ENCODE measurements at regions not wholly inside any gene's neighbourhood (a gene's known extent, or its start where the extent isn't known, plus 50 kb on each side); places are given as distances from the start of the nearest gene placed in this dataset.

DNA sequence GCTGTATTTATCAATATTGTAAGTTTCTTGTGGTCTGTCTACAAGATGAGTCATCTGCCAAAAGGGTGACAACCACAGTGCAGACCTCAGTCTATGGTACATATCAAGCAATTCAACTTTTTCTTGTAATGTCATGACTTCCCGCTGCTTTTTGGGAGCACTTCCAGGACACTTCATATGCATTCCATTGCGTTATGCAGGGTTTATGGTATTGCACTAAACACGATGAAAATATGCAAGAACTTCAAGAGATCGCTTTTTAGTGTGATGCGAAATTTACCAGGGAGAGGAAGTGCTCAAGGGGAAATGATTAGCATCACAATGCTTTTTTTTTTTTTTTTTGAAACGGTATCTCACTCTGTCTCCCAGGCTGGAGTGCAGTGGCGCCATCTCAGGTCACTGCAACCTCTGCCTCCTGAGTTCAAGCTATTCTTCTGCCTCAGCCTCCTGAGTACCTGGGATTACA, 166.5 kb downstream of the TFAP2A start:
- H3K9ac ChIP-seq (ENCODE audit: low read length in 2 of 2): no peak overlapping the region
- H3K27ac ChIP-seq (ENCODE audit: low read length): no peak overlapping the region
- no peaks in the 10 kb centered on the region for H3K27me3 ChIP-seq (ENCODE audit: control insufficient read depth in 1 of 2, insufficient read depth in 2 of 2, low read length in 2 of 2)
- no peaks in the 10 kb centered on the region for H3K36me3 ChIP-seq (ENCODE audit: control insufficient read depth in 2 of 2, insufficient read depth in 2 of 2, low read length in 2 of 2)
- H3K4me1 ChIP-seq (ENCODE audit: control insufficient read depth, insufficient read depth, low read length): no peaks in the 10 kb centered on the region
- H3K4me3 ChIP-seq (ENCODE audit: low read length in 2 of 2): no peak overlapping the region
- no peaks in the 10 kb centered on the region for H3K9me3 ChIP-seq (ENCODE audit: control insufficient read depth in 2 of 2, low read length in 2 of 2)

DNA sequence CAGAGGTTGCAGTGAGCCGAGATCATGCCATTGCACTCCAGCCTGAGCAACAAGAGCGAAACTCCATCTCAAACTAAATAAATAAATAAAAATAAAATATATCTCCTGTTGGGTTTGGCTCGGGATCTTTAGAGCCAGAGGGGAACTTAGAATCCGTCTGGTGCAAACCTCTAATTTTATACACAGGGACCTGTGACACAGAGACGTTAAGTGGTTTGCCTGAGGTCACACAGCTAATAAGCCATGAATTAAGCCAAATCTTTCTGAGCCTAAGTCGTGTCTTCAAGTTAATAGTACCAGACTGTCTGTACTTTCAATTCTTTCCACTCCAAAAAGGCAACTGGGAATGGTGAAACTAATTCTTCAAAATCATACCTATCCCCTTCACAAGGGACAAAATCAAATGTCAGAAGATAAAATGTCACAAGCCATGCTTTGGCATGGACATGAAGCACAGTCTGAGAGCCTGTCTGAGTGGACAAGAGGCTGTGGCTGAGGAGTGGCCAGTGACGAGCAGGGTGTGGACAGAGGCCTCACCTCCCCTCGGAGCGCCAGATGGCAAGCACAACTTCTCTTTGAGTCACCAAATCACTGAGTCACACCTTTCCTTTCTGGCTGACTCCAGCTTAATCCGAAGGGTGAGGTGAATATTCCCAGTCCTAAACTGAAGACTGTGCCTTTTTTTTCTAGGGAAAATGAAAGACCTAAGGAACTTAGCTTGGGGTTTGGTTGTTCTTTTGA, 177.4 kb downstream of the TFAP2A start:
- Histone ChIP-seq H3K9ac (ENCODE audit: low read length in 2 of 2) (no peak overlapping the region), H3K4me1 (ENCODE audit: control insufficient read depth, insufficient read depth, low read length) (no peaks in the 10 kb centered on the region), H3K27me3 (ENCODE audit: control insufficient read depth in 1 of 2, insufficient read depth in 2 of 2, low read length in 2 of 2) (no peaks in the 10 kb centered on the region), H3K36me3 (ENCODE audit: control insufficient read depth in 2 of 2, insufficient read depth in 2 of 2, low read length in 2 of 2) (no peaks in the 10 kb centered on the region), H3K27ac (ENCODE audit: low read length) (no peak overlapping the region), H3K9me3 (ENCODE audit: control insufficient read depth in 2 of 2, low read length in 2 of 2) (peaks cover 0 to 2% of the 10 kb centered on the region in 2 donors), H3K4me3 (ENCODE audit: low read length in 2 of 2) (no peak overlapping the region)

DNA sequence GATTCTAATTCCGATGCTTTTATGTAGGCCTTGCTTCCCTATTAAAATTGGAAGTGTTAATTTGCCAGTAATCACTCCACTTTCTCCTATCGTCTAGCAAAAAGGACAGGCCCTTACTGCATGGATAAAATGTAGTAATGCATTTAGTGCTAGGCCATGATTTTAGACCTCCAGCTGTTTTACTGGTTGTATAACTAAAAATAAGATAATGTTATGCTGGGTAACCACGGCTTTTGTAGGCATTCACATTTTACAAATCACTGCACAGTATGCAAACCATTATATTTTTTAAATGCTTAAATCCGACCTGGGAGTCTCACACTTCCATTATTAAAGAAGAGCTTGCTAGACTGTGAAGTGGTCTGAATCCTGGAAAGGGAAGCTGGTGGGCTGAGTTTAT, 179.5 kb downstream of the TFAP2A start:
- H3K27ac ChIP-seq (ENCODE audit: low read length): no peak overlapping the region
- H3K36me3 ChIP-seq (ENCODE audit: control insufficient read depth in 2 of 2, insufficient read depth in 2 of 2, low read length in 2 of 2): no peaks in the 10 kb centered on the region
- H3K4me1 ChIP-seq (ENCODE audit: control insufficient read depth, insufficient read depth, low read length): no peaks in the 10 kb centered on the region
- H3K27me3 ChIP-seq (ENCODE audit: control insufficient read depth in 1 of 2, insufficient read depth in 2 of 2, low read length in 2 of 2): no peaks in the 10 kb centered on the region
- H3K9me3 ChIP-seq (ENCODE audit: control insufficient read depth in 2 of 2, low read length in 2 of 2): peaks cover 0 to 2% of the 10 kb centered on the region in 2 donors
- no peak overlapping the region for H3K4me3 ChIP-seq (ENCODE audit: low read length in 2 of 2)
- no peak overlapping the region for H3K9ac ChIP-seq (ENCODE audit: low read length in 2 of 2)

DNA sequence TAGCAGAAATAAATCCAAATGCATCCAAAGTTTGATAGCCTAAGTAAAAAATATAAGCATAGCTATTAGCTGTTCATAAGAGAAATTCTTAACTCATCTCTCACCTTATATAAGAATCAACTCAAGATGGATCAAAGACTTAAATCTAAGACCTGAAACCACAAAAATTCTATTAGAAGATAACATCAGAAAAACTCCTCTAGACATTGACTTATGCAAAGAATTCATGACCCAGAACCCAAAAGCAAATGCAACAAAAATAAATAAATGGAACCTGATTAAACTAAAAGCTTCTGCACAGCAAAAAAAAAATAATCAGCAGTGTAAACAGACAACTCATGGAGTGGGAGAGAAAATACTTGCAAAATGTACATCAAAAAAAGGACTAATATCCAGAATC, 184.3 kb downstream of the TFAP2A start:
- no peaks in the 10 kb centered on the region for H3K4me1 ChIP-seq (ENCODE audit: control insufficient read depth, insufficient read depth, low read length)
- H3K27ac ChIP-seq (ENCODE audit: low read length): no peak overlapping the region
- H3K36me3 ChIP-seq (ENCODE audit: control insufficient read depth in 2 of 2, insufficient read depth in 2 of 2, low read length in 2 of 2): no peaks in the 10 kb centered on the region
- no peak overlapping the region for H3K4me3 ChIP-seq (ENCODE audit: low read length in 2 of 2)
- H3K9ac ChIP-seq (ENCODE audit: low read length in 2 of 2): no peak overlapping the region
- no peaks in the 10 kb centered on the region for H3K9me3 ChIP-seq (ENCODE audit: control insufficient read depth in 2 of 2, low read length in 2 of 2)
- no peaks in the 10 kb centered on the region for H3K27me3 ChIP-seq (ENCODE audit: control insufficient read depth in 1 of 2, insufficient read depth in 2 of 2, low read length in 2 of 2)

- peaks cover 0 to 4% of the 10 kb centered on the region in 2 donors for H3K27me3 ChIP-seq (ENCODE audit: control insufficient read depth in 1 of 2, insufficient read depth in 2 of 2, low read length in 2 of 2)
- no peaks in the 10 kb centered on the region for H3K36me3 ChIP-seq (ENCODE audit: control insufficient read depth in 2 of 2, insufficient read depth in 2 of 2, low read length in 2 of 2)
Measured at GRCh38 chr6:10223841-10224240, 191.0 kb downstream of the TFAP2A start.

GRCh38 chr6:10221178-10221577, 193.7 kb downstream of the TFAP2A start:
- no peak overlapping the region for H3K9ac ChIP-seq (ENCODE audit: low read length in 2 of 2)
- H3K27ac ChIP-seq (ENCODE audit: low read length): no peak overlapping the region
- no peaks in the 10 kb centered on the region for H3K4me1 ChIP-seq (ENCODE audit: control insufficient read depth, insufficient read depth, low read length)
- H3K27me3 ChIP-seq (ENCODE audit: control insufficient read depth in 1 of 2, insufficient read depth in 2 of 2, low read length in 2 of 2): peaks cover 0 to 4% of the 10 kb centered on the region in 2 donors
- H3K9me3 ChIP-seq (ENCODE audit: control insufficient read depth in 2 of 2, low read length in 2 of 2): no peaks in the 10 kb centered on the region
- H3K36me3 ChIP-seq (ENCODE audit: control insufficient read depth in 2 of 2, insufficient read depth in 2 of 2, low read length in 2 of 2): no peaks in the 10 kb centered on the region
- H3K4me3 ChIP-seq (ENCODE audit: low read length in 2 of 2): no peak overlapping the region

More at GRCh38 chr6:10223841-10224240, 191.0 kb downstream of the TFAP2A start:
- Histone ChIP-seq H3K9ac (ENCODE audit: low read length in 2 of 2) (no peak overlapping the region), H3K9me3 (ENCODE audit: control insufficient read depth in 2 of 2, low read length in 2 of 2) (no peaks in the 10 kb centered on the region), H3K27ac (ENCODE audit: low read length) (no peak overlapping the region), H3K4me3 (ENCODE audit: low read length in 2 of 2) (no peak overlapping the region), H3K4me1 (ENCODE audit: control insufficient read depth, insufficient read depth, low read length) (no peaks in the 10 kb centered on the region)

DNA sequence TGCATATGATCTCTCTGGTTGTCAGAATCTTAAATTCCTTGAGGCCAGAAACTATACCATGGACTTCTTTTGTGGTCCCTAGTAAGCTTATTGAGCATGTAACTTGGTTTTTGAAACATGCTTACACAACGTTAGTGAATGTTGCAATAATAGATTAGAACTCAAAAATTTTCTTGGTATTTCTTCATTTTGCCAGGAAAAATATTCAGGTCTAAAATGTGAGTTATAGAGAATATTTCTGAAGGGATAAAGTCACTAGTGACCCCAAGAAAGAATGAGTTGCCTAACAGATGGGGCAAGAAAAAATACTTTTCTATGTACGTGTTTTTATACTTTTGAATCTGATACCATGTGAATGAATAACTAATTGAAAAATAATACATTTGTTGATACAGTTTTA, 195.4 kb downstream of the TFAP2A start:
- no peaks in the 10 kb centered on the region for H3K9me3 ChIP-seq (ENCODE audit: control insufficient read depth in 2 of 2, low read length in 2 of 2)
- no peak overlapping the region for H3K27ac ChIP-seq (ENCODE audit: low read length)
- peaks cover 0 to 4% of the 10 kb centered on the region in 2 donors for H3K27me3 ChIP-seq (ENCODE audit: control insufficient read depth in 1 of 2, insufficient read depth in 2 of 2, low read length in 2 of 2)
- H3K4me3 ChIP-seq (ENCODE audit: low read length in 2 of 2): no peak overlapping the region
- no peaks in the 10 kb centered on the region for H3K4me1 ChIP-seq (ENCODE audit: control insufficient read depth, insufficient read depth, low read length)
- H3K36me3 ChIP-seq (ENCODE audit: control insufficient read depth in 2 of 2, insufficient read depth in 2 of 2, low read length in 2 of 2): no peaks in the 10 kb centered on the region
- H3K9ac ChIP-seq (ENCODE audit: low read length in 2 of 2): no peak overlapping the region

DNA sequence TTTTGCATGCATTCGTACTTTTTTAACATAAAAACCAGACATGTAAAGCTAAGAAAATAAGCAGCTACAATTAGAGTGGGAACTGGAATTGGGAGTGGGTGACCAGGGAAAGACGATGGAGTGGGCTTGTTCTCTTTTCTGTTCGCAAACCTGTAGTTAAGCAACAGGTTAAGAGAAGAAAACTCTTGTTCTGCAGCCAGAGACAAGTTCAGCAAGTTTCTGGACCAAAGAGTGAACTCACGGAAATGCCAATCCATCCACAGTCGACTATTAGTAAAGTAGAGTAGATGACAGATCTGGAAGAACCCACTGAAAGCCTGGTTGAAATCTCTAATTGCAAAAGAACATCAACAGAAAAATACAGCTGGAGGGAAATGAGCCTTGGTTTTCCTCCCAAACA, 197.8 kb downstream of the TFAP2A start:
- Histone ChIP-seq H3K9me3 (ENCODE audit: control insufficient read depth in 2 of 2, low read length in 2 of 2) (no peaks in the 10 kb centered on the region), H3K27me3 (ENCODE audit: control insufficient read depth in 1 of 2, insufficient read depth in 2 of 2, low read length in 2 of 2) (no peaks in the 10 kb centered on the region), H3K27ac (ENCODE audit: low read length) (no peak overlapping the region), H3K4me1 (ENCODE audit: control insufficient read depth, insufficient read depth, low read length) (no peaks in the 10 kb centered on the region), H3K9ac (ENCODE audit: low read length in 2 of 2) (no peak overlapping the region), H3K36me3 (ENCODE audit: control insufficient read depth in 2 of 2, insufficient read depth in 2 of 2, low read length in 2 of 2) (no peaks in the 10 kb centered on the region), H3K4me3 (ENCODE audit: low read length in 2 of 2) (no peak overlapping the region)

DNA sequence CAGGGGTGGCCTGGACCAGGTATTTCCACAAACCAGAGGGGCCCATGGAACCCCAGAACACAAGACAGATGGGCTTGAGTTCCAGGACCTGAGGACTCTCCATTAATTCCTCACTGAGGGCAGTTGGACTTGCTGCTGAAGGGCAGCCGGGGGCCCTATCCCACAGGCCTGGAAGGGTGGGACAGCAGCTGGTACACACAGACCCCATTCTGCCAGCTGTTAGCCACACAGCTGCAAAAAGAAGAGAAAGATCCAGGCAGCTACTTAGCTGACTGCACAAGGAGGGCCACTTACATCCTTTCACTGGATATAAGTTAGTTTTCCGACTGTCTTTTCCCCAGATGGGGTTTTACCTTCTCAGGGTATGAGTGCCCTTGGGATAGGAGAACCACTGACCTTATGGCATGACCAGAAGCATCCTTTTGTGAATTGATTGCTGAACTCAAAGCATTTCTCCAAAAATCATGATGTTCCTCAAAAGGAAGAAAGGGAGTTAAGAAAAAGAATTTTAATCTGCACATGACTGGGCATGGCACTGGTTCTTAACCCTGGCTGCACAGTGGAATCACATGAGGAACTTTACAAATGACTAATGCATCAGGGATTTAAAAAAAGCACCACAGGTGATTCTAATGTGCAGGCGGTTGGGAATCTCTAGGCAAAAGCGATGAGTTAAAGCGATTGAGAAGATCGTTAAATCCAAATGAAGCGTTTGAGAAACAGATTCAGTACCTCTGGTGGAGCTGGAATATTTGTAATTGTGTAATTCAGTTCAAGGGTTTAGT, 199.4 kb downstream of the TFAP2A start:
- H3K4me1 ChIP-seq (ENCODE audit: control insufficient read depth, insufficient read depth, low read length): no peaks in the 10 kb centered on the region
- no peaks in the 10 kb centered on the region for H3K27me3 ChIP-seq (ENCODE audit: control insufficient read depth in 1 of 2, insufficient read depth in 2 of 2, low read length in 2 of 2)
- no peak overlapping the region for H3K9ac ChIP-seq (ENCODE audit: low read length in 2 of 2)
- no peaks in the 10 kb centered on the region for H3K36me3 ChIP-seq (ENCODE audit: control insufficient read depth in 2 of 2, insufficient read depth in 2 of 2, low read length in 2 of 2)
- no peak overlapping the region for H3K27ac ChIP-seq (ENCODE audit: low read length)
- H3K4me3 ChIP-seq (ENCODE audit: low read length in 2 of 2): no peak overlapping the region
- no peaks in the 10 kb centered on the region for H3K9me3 ChIP-seq (ENCODE audit: control insufficient read depth in 2 of 2, low read length in 2 of 2)

DNA sequence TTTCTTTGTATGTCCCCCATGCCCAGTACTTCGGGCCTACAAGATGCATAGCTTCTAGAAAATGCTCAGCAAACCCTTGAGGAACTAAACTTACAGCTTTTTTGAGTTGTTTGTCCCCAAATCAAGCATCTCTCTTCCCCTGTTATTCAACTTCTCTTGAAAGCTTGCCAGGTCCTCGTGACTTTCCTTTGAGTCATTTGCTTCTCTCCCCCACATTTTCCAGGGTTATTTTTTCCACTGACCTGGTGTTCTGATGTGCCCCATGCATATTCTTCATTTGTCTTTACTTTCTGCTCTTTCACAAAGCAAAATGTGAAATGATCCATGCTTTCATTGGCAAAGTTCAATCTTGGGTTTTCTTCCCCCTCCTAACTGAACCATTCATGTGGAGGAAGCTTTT, 204.8 kb downstream of the TFAP2A start:
- no peaks in the 10 kb centered on the region for H3K4me1 ChIP-seq (ENCODE audit: control insufficient read depth, insufficient read depth, low read length)
- no peak overlapping the region for H3K9ac ChIP-seq (ENCODE audit: low read length in 2 of 2)
- H3K9me3 ChIP-seq (ENCODE audit: control insufficient read depth in 2 of 2, low read length in 2 of 2): no peaks in the 10 kb centered on the region
- H3K27ac ChIP-seq (ENCODE audit: low read length): no peak overlapping the region
- no peaks in the 10 kb centered on the region for H3K27me3 ChIP-seq (ENCODE audit: control insufficient read depth in 1 of 2, insufficient read depth in 2 of 2, low read length in 2 of 2)
- H3K36me3 ChIP-seq (ENCODE audit: control insufficient read depth in 2 of 2, insufficient read depth in 2 of 2, low read length in 2 of 2): no peaks in the 10 kb centered on the region
- H3K4me3 ChIP-seq (ENCODE audit: low read length in 2 of 2): no peak overlapping the region

GRCh38 chr6:10205892-10206291, 209.0 kb downstream of the TFAP2A start:
- Histone ChIP-seq H3K9me3 (ENCODE audit: control insufficient read depth in 2 of 2, low read length in 2 of 2) (no peaks in the 10 kb centered on the region), H3K4me3 (ENCODE audit: low read length in 2 of 2) (no peak overlapping the region), H3K9ac (ENCODE audit: low read length in 2 of 2) (no peak overlapping the region), H3K27ac (ENCODE audit: low read length) (no peak overlapping the region), H3K4me1 (ENCODE audit: control insufficient read depth, insufficient read depth, low read length) (no peaks in the 10 kb centered on the region), H3K27me3 (ENCODE audit: control insufficient read depth in 1 of 2, insufficient read depth in 2 of 2, low read length in 2 of 2) (peaks cover 0 to 2% of the 10 kb centered on the region in 2 donors), H3K36me3 (ENCODE audit: control insufficient read depth in 2 of 2, insufficient read depth in 2 of 2, low read length in 2 of 2) (no peaks in the 10 kb centered on the region)

Data from stomach smooth muscle (tissue), 2 donors.